ENCODE measurements at regions not wholly inside any gene's neighbourhood (a gene's known extent, or its start where the extent isn't known, plus 50 kb on each side); places are given as distances from the start of the nearest gene placed in this dataset.

GRCh38 chr1:238281418-238281817 is 390.7 kb upstream of the ZP4 start:
- Histone ChIP-seq H2AFZ (no peak overlapping the region), H3K36me3 (ENCODE audit: low read depth) (no peaks in the 10 kb centered on the region), H3K27ac (no peak overlapping the region), H3K27me3 (ENCODE audit: insufficient read depth, low read depth) (no peaks in the 10 kb centered on the region), H3K4me1 (replicated peaks; ENCODE audit: insufficient read depth) (no peaks in the 10 kb centered on the region), H3K4me2 (no peak overlapping the region), H3K4me3 (no peak overlapping the region), H3K79me2 (ENCODE audit: low read depth) (no peaks in the 10 kb centered on the region), H3K9me2 (ENCODE audit: insufficient read depth) (no peaks in the 10 kb centered on the region), H4K20me1 (ENCODE audit: insufficient read depth) (no peaks in the 10 kb centered on the region), H3F3A (ENCODE audit: insufficient read depth, low read depth) (no peaks in the 10 kb centered on the region), H3K9me3 (ENCODE audit: insufficient read depth, low read depth) (no peaks in the 10 kb centered on the region)
- CTCF ChIA-PET, result no interaction called here
- TF ChIP-seq, protein P1, sequence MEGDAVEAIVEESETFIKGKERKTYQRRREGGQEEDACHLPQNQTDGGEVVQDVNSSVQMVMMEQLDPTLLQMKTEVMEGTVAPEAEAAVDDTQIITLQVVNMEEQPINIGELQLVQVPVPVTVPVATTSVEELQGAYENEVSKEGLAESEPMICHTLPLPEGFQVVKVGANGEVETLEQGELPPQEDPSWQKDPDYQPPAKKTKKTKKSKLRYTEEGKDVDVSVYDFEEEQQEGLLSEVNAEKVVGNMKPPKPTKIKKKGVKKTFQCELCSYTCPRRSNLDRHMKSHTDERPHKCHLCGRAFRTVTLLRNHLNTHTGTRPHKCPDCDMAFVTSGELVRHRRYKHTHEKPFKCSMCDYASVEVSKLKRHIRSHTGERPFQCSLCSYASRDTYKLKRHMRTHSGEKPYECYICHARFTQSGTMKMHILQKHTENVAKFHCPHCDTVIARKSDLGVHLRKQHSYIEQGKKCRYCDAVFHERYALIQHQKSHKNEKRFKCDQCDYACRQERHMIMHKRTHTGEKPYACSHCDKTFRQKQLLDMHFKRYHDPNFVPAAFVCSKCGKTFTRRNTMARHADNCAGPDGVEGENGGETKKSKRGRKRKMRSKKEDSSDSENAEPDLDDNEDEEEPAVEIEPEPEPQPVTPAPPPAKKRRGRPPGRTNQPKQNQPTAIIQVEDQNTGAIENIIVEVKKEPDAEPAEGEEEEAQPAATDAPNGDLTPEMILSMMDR (conservative IDR thresholded peaks at IDR 0.05), result no peak
- no peak for TF ChIP-seq EZH2 (IDR thresholded peaks at IDR 0.05; ENCODE audit: low read depth)
- intact Hi-C loops (cut with micrococcal nuclease; ENCODE audit: unreplicated experiment), result no loop called here
- DNase-seq, result no peak
- BruUV-seq (replicated peaks), result no TSS peak
- POLR2A ChIA-PET (ENCODE audit: unreplicated experiment), result no interaction called here

DNA sequence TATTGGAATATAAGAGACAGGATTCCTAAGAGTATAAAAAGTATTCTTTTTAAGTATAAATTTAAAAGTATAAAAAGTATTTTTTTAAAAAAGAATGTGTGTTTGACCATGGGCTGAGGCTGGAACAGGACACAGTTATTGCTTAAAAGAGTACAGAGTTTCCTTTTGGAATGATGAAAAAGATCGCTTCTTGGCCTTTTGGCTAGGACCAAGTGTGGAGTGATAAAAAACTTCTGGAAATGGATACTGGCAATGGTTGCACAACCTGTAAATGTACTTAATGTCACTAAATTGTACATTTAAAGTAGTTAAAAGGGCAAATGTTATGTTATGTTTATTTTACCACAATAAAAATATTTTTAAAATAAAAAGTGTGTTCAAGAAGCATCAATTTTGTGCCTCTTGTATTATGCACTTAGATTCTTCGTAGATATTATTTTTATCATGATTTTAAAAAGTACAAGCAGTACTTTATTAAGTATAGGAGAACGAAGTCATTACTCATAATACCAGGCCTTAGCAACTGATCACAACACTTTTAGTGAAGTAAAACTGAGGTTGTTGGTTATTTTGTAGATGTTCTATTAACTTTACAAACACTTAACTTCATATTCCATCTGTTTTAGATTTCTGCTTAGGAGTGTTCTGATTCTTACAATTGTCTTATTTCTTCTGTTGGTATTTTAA is 389.1 kb upstream of the ZP4 start:
- Histone ChIP-seq H2AFZ (no peak overlapping the region), H3K4me1 (replicated peaks; ENCODE audit: insufficient read depth) (no peaks in the 10 kb centered on the region), H3F3A (ENCODE audit: insufficient read depth, low read depth) (no peaks in the 10 kb centered on the region), H3K27ac (no peak overlapping the region), H3K27me3 (ENCODE audit: insufficient read depth, low read depth) (no peaks in the 10 kb centered on the region), H3K4me3 (no peak overlapping the region), H3K9me3 (ENCODE audit: insufficient read depth, low read depth) (no peaks in the 10 kb centered on the region), H3K9me2 (ENCODE audit: insufficient read depth) (no peaks in the 10 kb centered on the region), H4K20me1 (ENCODE audit: insufficient read depth) (no peaks in the 10 kb centered on the region), H3K79me2 (ENCODE audit: low read depth) (no peaks in the 10 kb centered on the region), H3K4me2 (no peak overlapping the region), H3K36me3 (ENCODE audit: low read depth) (no peaks in the 10 kb centered on the region)
- BruUV-seq (replicated peaks), result no TSS peak
- DNase-seq, result no peak
- TF ChIP-seq, protein P1 (conservative IDR thresholded peaks at IDR 0.05), result no peak
- TF ChIP-seq EZH2 (IDR thresholded peaks at IDR 0.05; ENCODE audit: low read depth), result no peak
- POLR2A ChIA-PET (ENCODE audit: unreplicated experiment), result no interaction called here
- CTCF ChIA-PET, result no interaction called here
- intact Hi-C loops (cut with micrococcal nuclease; ENCODE audit: unreplicated experiment), result no loop called here

- Histone ChIP-seq H3K4me2 (no peak overlapping the region), H3K9me3 (ENCODE audit: insufficient read depth, low read depth) (no peaks in the 10 kb centered on the region), H3K4me1 (replicated peaks; ENCODE audit: insufficient read depth) (no peaks in the 10 kb centered on the region), H3K27ac (no peak overlapping the region), H2AFZ (no peak overlapping the region), H3K36me3 (ENCODE audit: low read depth) (no peaks in the 10 kb centered on the region), H3K9me2 (ENCODE audit: insufficient read depth) (no peaks in the 10 kb centered on the region), H3K4me3 (no peak overlapping the region), H4K20me1 (ENCODE audit: insufficient read depth) (no peaks in the 10 kb centered on the region), H3K27me3 (ENCODE audit: insufficient read depth, low read depth) (no peaks in the 10 kb centered on the region), H3K79me2 (ENCODE audit: low read depth) (no peaks in the 10 kb centered on the region), H3F3A (ENCODE audit: insufficient read depth, low read depth) (no peaks in the 10 kb centered on the region)
- ChIA-PET POLR2A (ENCODE audit: unreplicated experiment) (no interaction called here), CTCF (no interaction called here)
- TF ChIP-seq EZH2 (IDR thresholded peaks at IDR 0.05; ENCODE audit: low read depth), result no peak
- TF ChIP-seq, protein P1 (conservative IDR thresholded peaks at IDR 0.05), result no peak
- no peak for DNase-seq
- intact Hi-C loops (cut with micrococcal nuclease; ENCODE audit: unreplicated experiment), result no loop called here
- no TSS peak for BruUV-seq (replicated peaks)
These were observed 381.4 kb upstream of the ZP4 start for GRCh38 chr1:238272145-238272544.
